Naive B cell (primary cell): ENCODE measurements at regions not wholly inside any gene's neighbourhood (a gene's known extent, or its start where the extent isn't known, plus 50 kb on each side); places are given as distances from the start of the nearest gene placed in this dataset.
A peak's percentile ranks its signal among the peaks of the same experiment; 100 is the strongest.
"Not testable (repeated sequence)": the region's sequence is repeated elsewhere in the genome, so short reads cannot be mapped to it uniquely, and the experiment has no call there.

Source experiments
- ATAC-seq, 2 donors: fragments of 150-1000 bp; cut with Tn5 transposase; 2 replicates each; pipeline ENCODE4 v1.10.0; 2021; ENCODE audit warnings: low read depth in 2 of 2, mild to moderate bottlenecking in 2 of 2, moderate library complexity in 2 of 2
- DNase-seq: peaks from one replicate; pipeline ENCODE4 v3.0.0; 2022
- H3K27ac Mint-ChIP-seq, 6 donors: one replicate each; pipeline ENCODE4 v1.8.0; 2020 to 2022; ENCODE audit warnings: mild to moderate bottlenecking in 6 of 6, mixed read lengths in 6 of 6, moderate library complexity in 5 of 6, inconsistent platforms in 2 of 6
- H3K27me3 Mint-ChIP-seq, 3 donors: one replicate each; pipeline ENCODE4 v1.8.0; 2021 to 2022; ENCODE audit warnings: mixed read lengths in 3 of 3, mild to moderate bottlenecking in 1 of 3
- H3K36me3 Mint-ChIP-seq, 2 donors: one replicate each; pipeline ENCODE4 v1.8.0; 2020 to 2022; ENCODE audit warnings: mixed read lengths in 2 of 2, inconsistent platforms in 1 of 2, mild to moderate bottlenecking in 1 of 2
- H3K4me1 Mint-ChIP-seq, 3 donors: one replicate each; pipeline ENCODE4 v1.8.0; 2020 to 2022; ENCODE audit warnings: mixed read lengths in 3 of 3, inconsistent platforms in 1 of 3, mild to moderate bottlenecking in 1 of 3, moderate library complexity in 1 of 3
- H3K4me3 Mint-ChIP-seq, 8 donors: one replicate each; pipeline ENCODE4 v1.8.0; 2020 to 2022; ENCODE audit warnings: mild to moderate bottlenecking in 8 of 8, mixed read lengths in 8 of 8, moderate library complexity in 8 of 8, inconsistent platforms in 2 of 8
- H3K9me3 Mint-ChIP-seq, 7 donors: one replicate each; pipeline ENCODE4 v1.8.0; 2020 to 2022; ENCODE audit warnings: mixed read lengths in 7 of 7, mild to moderate bottlenecking in 5 of 7, inconsistent platforms in 2 of 7, moderate library complexity in 1 of 7

DNA sequence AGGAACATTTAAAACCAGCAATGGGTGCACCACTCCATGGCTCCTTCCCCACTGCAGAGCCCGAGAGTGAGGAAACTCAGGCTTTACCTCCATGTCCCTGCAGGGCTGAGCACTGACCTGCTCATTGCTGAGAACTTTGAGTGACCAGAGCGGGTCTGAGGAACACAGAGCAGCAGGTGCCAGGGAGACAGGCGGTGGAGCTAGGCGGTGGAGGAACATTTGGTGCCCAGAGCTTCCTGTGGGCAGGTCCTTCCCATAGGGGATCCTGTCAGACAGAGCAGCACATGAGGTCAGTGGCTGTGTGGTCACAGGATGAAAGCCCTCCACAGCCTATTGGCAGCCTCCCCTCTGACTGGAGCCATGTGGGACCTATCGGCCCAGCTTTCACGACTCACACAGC lies 538.5 kb downstream of the RPIA start:
- H3K9me3 Mint-ChIP-seq, H3K27ac Mint-ChIP-seq, H3K36me3 Mint-ChIP-seq, H3K27me3 Mint-ChIP-seq, ATAC-seq, DNase-seq, H3K4me3 Mint-ChIP-seq: not testable (repeated sequence)
- H3K4me1 Mint-ChIP-seq, result peaks cover 0 to 11% (median 5%) of the 10 kb centered on the region in 3 donors

DNA sequence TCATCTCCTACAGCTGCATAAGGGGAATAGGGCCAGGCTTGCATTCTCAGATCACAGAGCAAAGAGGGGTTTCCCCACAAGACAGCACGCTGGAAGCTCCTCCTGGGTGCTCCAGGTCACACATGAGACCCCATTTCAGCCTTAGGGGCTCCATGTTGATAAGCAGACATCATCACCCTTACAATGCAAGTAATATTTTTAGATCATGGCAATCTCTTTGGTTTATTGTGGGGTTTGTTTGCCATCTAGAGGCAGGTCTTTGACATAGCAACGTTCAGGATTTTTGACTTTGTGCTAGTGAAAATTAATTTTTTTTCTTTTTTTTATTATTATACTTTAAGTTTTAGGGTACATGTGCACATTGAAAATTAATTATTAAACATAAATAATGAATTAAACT lies 539.8 kb downstream of the RPIA start:
- H3K27ac Mint-ChIP-seq, H3K27me3 Mint-ChIP-seq, H3K9me3 Mint-ChIP-seq, DNase-seq, H3K4me3 Mint-ChIP-seq, H3K36me3 Mint-ChIP-seq: not testable (repeated sequence)
- peak; percentile 11 to 31 for ATAC-seq
- peaks cover 0 to 11% (median 5%) of the 10 kb centered on the region in 3 donors for H3K4me1 Mint-ChIP-seq

DNA sequence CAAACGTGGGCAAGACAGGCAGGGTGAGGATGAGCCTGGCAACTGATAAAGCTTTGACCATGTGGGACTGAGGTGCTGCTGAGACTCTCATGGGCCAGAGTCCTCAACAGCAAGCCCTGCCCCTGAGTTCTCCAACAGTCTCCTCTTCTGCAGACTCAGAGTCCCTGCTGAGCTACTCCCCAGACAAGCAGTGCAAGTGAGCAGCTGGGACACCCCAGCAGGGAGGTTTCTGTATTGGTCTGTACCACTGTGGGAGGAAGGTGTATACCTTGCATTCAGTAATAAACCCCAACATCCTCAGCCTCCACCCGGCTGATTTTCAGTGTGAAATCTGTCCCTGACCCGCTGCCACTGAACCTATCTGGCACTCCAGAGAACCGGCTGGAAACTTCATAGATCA lies 542.5 kb downstream of the RPIA start:
- Mint-ChIP-seq H3K27ac (peak overlapping the region in 1 of 6 donors; percentile 30), H3K4me3 (peak overlapping the region; percentile 41 to 89 (median 64)), H3K4me1 (peaks cover 0 to 11% (median 5%) of the 10 kb centered on the region in 3 donors)
- ATAC-seq, result peak in 1 of 2 donors; percentile 34
- not testable (repeated sequence) for DNase-seq, H3K36me3 Mint-ChIP-seq, H3K27me3 Mint-ChIP-seq, H3K9me3 Mint-ChIP-seq

DNA sequence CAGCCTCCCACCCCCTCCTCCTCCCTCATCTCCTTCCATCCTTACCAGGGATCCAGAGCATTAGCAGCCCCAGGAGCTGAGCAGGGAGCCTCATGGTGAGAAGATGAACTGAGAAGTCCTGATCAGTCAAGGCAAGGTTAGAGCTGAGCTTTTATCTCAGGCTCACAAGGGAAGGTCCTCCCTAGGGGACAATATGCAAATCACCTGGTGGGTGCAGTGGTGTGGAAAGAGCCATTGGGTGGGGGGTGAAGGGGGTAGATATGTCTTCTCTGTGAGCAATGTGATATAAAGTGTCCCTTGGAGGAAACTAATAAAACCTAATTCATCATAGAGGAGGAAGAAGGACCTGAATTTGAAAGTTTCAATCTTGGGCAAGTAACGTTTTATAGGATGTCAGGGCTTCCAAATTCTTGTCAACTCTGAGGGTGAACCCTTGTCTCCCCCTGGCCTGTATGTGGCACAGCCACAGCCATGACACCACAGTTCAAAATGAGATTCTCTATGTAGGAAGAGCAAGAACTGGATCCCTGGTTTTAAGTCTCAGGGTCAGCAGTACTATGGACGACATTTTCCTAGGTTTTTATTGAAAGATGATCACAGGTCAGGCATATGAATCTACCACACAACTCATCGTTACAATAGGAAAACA lies 543.5 kb downstream of the RPIA start:
- H3K4me3 Mint-ChIP-seq, result peak overlapping the region in 6 of 8 donors; percentile 41 to 89 (median 75)
- peak; percentile 89 to 91 for ATAC-seq
- H3K27me3 Mint-ChIP-seq, H3K36me3 Mint-ChIP-seq, DNase-seq, H3K9me3 Mint-ChIP-seq: not testable (repeated sequence)
- H3K27ac Mint-ChIP-seq, result peak overlapping the region in 2 of 6 donors; percentile 70 to 80
- H3K4me1 Mint-ChIP-seq, result peaks cover 0 to 11% (median 5%) of the 10 kb centered on the region in 3 donors

DNA sequence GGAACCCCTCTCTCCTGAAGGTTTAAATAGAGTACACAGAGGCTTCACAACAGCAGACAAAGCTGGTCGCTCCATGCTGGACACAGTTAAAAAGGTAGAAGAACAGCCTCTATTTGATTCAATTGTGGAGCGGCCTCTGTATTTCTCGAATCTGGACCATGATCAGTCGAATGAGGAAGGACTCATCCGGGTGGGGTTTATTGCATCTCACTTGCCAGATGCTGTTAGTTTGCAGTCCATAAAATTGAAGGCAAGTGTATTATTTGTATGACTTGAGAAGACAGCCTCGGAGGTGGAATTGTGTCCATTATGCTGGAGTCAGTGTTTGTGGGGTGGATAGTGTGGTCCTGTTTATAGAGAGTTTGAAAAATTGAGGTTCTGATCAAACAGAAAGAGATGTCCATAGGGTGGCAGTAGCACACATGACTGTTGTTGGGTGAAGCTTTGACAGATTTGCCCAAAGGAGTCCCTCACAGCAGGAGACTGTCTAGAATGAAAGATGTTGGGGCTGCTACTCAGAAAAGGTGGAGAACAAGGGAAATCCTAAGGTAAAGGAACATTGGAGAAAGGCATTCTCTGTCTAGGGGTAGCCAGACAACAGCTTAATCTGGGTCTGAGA lies 545.5 kb downstream of the RPIA start:
- H3K4me3 Mint-ChIP-seq, H3K36me3 Mint-ChIP-seq, ATAC-seq, H3K9me3 Mint-ChIP-seq, H3K27ac Mint-ChIP-seq, DNase-seq, H3K27me3 Mint-ChIP-seq: not testable (repeated sequence)
- H3K4me1 Mint-ChIP-seq, result peaks cover 0 to 11% (median 5%) of the 10 kb centered on the region in 3 donors

DNA sequence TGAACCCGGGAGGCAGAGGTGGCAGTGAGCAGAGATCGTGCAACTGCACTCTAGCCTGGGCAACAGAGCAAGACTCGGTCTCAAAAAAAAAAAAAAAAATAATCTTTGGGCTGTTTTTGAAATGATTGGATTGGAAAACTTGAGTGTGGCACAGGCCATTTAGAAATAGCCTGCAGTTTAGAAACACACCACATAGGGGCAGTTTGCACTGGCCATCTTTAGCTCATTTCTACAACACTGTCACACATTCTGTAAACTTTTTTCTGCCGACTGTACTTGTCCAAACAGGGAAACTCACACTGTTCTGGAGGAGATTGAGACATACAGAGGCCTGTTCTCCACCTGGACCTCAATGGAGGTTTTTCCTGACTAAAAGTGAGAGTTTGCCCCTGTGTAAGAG lies 546.3 kb downstream of the RPIA start:
- not testable (repeated sequence) for H3K4me3 Mint-ChIP-seq, H3K9me3 Mint-ChIP-seq, H3K27ac Mint-ChIP-seq, H3K27me3 Mint-ChIP-seq, ATAC-seq, H3K36me3 Mint-ChIP-seq, DNase-seq
- peaks cover 0 to 11% (median 5%) of the 10 kb centered on the region in 3 donors for H3K4me1 Mint-ChIP-seq

DNA sequence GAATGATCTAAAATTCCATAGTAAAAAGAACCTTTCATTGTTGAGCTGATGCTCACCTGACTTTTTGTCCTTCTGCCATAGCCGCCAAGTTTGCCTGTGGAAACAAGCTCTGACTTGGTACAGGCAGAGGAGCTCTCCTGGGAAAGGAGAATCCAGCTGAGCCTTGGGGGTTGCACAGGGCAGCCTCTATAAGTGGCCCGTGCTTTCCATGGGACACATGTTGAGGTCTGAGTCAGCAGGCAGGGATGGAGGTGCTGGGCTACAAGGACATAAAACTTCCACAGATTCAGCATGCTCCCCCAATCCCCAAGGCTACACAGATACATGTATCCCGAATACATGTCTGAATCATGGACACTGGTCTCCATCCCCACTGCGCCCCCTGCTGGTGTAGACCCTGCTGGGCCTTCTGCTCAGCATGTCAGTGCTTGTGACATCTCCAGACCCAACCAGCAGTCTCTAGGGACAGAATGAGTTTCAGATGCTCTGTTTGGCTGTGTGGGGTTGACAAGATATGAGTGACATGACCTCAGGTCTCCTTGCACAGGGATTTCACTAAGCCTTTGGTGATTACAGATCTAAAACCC lies 551.7 kb downstream of the RPIA start:
- DNase-seq, result peak; percentile 20
- H3K4me3 Mint-ChIP-seq, H3K9me3 Mint-ChIP-seq, H3K36me3 Mint-ChIP-seq, H3K27me3 Mint-ChIP-seq, H3K27ac Mint-ChIP-seq: not testable (repeated sequence)
- ATAC-seq, result peak; percentile 91 to 93
- peaks cover 18 to 23% (median 20%) of the 10 kb centered on the region in 3 donors for H3K4me1 Mint-ChIP-seq

DNA sequence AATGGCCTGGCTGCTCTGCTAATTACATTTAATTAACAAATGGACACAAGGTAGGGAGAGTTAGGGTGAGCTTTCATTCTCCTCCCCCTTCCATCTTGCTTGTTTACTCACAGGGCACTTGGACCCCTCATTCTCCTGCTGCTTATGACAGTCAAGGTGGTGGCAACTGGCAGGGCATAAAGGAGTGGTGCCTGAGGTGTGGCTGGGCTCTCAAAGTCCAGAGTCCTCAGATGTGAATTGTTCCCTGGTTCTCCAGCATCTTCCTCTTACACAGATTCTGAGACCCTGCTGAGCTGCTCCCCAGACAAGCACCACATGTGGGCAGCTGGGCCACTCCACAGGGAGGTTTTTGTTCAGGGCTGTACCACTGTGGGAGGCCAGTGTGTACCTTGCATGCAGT lies 552.9 kb downstream of the RPIA start:
- Mint-ChIP-seq H3K27ac (peak overlapping the region in 2 of 6 donors; percentile 21 to 42), H3K4me1 (peaks cover 18 to 25% (median 23%) of the 10 kb centered on the region in 3 donors), H3K4me3 (peak overlapping the region in 3 of 8 donors; percentile 25 to 64 (median 29))
- not testable (repeated sequence) for H3K27me3 Mint-ChIP-seq, DNase-seq, H3K36me3 Mint-ChIP-seq, ATAC-seq, H3K9me3 Mint-ChIP-seq

DNA sequence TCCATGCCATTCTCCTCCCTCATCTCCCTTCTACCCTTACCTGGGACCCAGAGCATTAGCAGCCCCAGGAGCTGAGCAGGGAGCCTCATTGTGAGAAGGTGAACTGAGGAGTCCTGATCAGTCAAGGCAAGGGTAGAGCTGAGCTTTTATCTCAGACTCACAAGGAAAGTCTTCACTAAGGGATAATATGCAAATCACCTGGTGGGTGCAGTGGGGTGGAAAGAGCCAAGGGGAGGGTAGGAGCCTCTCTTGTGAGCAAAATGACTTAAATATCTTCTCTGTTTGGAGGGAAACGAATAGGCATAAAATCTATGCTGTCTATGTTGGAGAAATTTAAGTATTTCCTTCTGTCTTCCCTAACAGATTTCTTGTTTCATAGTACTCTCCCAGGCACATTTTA lies 554.0 kb downstream of the RPIA start:
- peaks cover 18 to 25% (median 23%) of the 10 kb centered on the region in 3 donors for H3K4me1 Mint-ChIP-seq
- H3K27ac Mint-ChIP-seq, result peak overlapping the region; percentile 54 to 86 (median 61)
- H3K9me3 Mint-ChIP-seq, result not testable (repeated sequence)

DNA sequence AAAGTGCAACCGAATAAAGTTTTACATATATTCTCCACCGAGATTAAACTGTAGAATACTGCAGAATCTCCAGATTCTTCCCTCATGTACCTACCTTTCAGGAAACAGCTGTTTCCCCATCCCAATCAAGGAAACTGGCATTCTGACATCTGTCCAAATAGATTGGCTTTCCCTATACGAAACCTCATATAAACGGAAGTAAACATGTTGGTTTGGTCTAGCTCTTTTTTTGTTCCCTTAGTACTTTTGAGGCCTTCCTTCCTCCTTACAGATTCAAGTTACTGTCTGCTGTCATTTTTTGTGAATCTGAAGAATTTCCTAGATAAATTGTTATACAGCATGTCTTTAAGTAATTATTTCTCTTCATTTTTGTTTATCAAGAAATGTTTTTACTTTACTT lies 554.6 kb downstream of the RPIA start:
- peak overlapping the region in 7 of 8 donors; percentile 59 to 88 (median 79) for H3K4me3 Mint-ChIP-seq
- not testable (repeated sequence) for DNase-seq, H3K9me3 Mint-ChIP-seq, H3K36me3 Mint-ChIP-seq, H3K27me3 Mint-ChIP-seq
- ATAC-seq, result peak; percentile 53 to 58
- peaks cover 18 to 25% (median 23%) of the 10 kb centered on the region in 3 donors for H3K4me1 Mint-ChIP-seq
- H3K27ac Mint-ChIP-seq, result peak overlapping the region in 5 of 6 donors; percentile 54 to 86 (median 59)

More for the DNA sequence above, 554.0 kb downstream of the RPIA start:
- H3K36me3 Mint-ChIP-seq, H3K27me3 Mint-ChIP-seq: not testable (repeated sequence)
- peak; percentile 34 to 44 for ATAC-seq
- H3K4me3 Mint-ChIP-seq, result peak overlapping the region; percentile 59 to 89 (median 85)
- DNase-seq, result peak; percentile 34

DNA sequence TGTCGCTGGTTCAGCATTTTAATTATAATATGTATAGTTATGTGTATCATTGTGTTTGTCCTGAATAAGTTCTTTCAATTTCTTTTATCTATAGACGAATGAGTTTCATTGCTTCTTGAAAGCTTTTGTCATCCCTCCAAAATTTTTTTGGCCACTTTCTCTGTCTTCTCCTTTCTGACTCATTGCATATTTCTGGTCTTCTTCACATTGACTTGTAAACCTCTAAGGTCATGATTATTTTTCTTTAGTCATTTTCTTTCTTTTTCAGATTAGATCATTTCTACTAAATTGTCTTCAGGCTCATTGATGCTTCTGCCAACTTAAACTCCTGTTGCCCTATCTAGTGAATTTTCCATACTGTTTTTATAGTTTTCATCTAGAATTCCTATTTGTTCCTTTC lies 555.1 kb downstream of the RPIA start:
- H3K9me3 Mint-ChIP-seq, H3K36me3 Mint-ChIP-seq, H3K27me3 Mint-ChIP-seq, DNase-seq, ATAC-seq: not testable (repeated sequence)
- peaks cover 18 to 25% (median 23%) of the 10 kb centered on the region in 3 donors for H3K4me1 Mint-ChIP-seq
- H3K27ac Mint-ChIP-seq, result peak overlapping the region in 4 of 6 donors; percentile 54 to 82 (median 68)
- H3K4me3 Mint-ChIP-seq, result peak overlapping the region in 6 of 8 donors; percentile 59 to 88 (median 74)

DNA sequence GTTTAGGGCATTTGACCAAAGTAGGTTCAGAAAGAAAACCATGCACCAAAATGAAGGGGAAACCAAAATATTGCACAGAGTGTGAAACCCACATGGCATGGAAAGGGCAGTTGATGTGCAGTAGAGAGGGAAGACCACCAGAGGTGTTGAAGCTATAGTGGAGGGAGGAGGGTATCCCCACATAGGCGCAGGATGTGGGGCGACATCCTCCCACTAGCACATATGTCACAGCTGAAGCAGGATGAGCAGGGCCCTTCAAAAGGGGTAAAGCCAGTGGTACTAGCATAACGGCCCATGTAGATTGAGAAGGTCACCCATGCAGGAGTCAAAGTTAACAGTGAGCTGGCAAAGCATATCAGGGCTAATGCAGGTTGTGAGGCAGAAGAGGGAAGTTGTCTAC lies 563.5 kb downstream of the RPIA start:
- peak overlapping the region in 1 of 8 donors; percentile 13 for H3K4me3 Mint-ChIP-seq
- not testable (repeated sequence) for DNase-seq, H3K27ac Mint-ChIP-seq, ATAC-seq, H3K27me3 Mint-ChIP-seq, H3K36me3 Mint-ChIP-seq, H3K9me3 Mint-ChIP-seq, H3K4me1 Mint-ChIP-seq

DNA sequence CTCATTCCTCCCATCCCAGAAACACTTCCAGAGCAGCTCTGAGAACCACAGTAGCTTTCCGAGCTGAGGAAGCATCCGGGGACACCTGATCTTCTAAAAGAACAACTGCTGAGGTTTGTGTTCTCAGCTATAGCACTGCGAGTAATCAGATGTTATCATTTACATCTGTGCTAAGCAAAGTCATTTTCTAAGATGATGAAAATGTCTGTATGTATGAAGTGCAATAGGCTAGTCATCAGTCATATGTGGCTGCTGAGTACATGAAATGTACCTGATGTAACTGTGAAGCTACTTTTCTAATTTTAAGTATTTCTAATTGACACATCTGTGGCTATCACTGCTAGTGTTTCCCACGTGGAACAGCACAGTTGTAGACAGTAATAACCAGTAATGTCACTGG lies 582.0 kb downstream of the RPIA start:
- not testable (repeated sequence) for H3K4me1 Mint-ChIP-seq, H3K27ac Mint-ChIP-seq, ATAC-seq, H3K27me3 Mint-ChIP-seq, H3K9me3 Mint-ChIP-seq, H3K36me3 Mint-ChIP-seq, H3K4me3 Mint-ChIP-seq, DNase-seq

DNA sequence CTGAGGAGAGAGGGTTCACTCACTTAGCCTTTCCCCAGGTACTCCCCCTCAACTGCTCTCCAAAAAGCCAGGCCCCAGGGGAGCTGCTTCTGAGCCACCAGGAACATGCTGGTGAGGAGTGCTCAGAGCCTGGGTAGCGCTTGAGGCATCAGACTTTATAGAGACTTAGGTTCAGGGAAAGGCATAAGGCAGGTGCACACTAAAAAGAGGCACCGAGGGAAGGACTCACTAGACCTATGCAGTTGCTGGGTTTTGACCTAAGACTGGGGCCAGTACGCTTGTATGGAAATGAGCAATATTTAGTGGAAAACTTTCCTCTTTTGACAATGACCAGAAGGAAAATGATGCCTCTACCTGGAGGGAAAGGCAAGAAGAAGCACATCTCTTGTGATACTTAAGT lies 589.1 kb downstream of the RPIA start:
- not testable (repeated sequence) for H3K27me3 Mint-ChIP-seq, H3K36me3 Mint-ChIP-seq, H3K9me3 Mint-ChIP-seq

More for the DNA sequence above, 589.1 kb downstream of the RPIA start:
- not testable (repeated sequence) for H3K27ac Mint-ChIP-seq, H3K4me3 Mint-ChIP-seq, ATAC-seq, DNase-seq, H3K4me1 Mint-ChIP-seq
